LNCAP (cell line): ENCODE measurements at regions not wholly inside any gene's neighbourhood (a gene's known extent, or its start where the extent isn't known, plus 50 kb on each side); places are given as distances from the start of the nearest gene placed in this dataset.

Experiments used
- TF ChIP-seq, protein P1 (sequence below): fragments of 450-650 bp; IDR thresholded peaks from 2 replicates; pipeline ENCODE4 v1.5.1; 2017; ENCODE audit warnings: mild to moderate bottlenecking

DNA sequence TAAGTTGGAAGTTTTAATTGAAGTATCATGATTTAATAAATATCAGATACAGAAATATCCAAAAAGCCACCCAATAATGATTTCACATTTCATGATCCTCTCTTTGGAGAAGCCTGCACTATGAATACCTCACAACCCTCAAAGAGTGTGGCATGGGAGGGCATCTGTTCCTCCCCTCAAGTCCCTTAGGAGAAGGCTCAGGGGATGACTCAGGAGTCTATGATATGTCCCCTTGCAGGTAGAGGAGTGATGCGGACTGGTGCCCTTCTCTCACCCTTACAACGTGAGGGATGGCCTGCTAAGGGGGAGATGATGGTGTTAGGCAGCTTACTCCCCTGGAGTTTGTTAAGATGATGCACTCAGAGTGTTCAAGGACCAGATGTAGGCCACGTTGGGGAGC lies 303.3 kb upstream of the DUSP10 start:
- TF ChIP-seq, protein P1, sequence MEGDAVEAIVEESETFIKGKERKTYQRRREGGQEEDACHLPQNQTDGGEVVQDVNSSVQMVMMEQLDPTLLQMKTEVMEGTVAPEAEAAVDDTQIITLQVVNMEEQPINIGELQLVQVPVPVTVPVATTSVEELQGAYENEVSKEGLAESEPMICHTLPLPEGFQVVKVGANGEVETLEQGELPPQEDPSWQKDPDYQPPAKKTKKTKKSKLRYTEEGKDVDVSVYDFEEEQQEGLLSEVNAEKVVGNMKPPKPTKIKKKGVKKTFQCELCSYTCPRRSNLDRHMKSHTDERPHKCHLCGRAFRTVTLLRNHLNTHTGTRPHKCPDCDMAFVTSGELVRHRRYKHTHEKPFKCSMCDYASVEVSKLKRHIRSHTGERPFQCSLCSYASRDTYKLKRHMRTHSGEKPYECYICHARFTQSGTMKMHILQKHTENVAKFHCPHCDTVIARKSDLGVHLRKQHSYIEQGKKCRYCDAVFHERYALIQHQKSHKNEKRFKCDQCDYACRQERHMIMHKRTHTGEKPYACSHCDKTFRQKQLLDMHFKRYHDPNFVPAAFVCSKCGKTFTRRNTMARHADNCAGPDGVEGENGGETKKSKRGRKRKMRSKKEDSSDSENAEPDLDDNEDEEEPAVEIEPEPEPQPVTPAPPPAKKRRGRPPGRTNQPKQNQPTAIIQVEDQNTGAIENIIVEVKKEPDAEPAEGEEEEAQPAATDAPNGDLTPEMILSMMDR, result no peak

GRCh38 chr1:222043444-222044292 lies 301.8 kb upstream of the DUSP10 start:
- TF ChIP-seq, protein P1, result no peak

DNA sequence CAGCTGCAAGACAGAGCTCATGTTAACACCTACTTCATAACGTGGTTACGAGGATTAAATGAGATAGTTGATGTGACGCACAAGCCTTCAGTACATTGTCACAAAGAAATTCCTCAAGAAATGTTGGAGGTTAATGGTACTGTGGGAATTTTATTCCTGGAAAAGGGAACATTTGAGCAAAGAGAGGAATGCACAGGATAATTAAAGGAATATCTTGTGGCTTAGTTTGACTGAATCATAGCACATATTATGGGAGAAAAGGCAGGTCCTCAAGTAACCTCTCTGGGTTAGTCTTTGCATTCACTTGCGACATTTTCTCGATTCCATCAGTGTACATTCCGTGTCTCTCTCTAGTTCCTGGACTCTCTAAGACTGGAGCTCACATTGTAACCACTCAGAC lies 300.2 kb upstream of the DUSP10 start:
- TF ChIP-seq, protein P1, result no peak

DNA sequence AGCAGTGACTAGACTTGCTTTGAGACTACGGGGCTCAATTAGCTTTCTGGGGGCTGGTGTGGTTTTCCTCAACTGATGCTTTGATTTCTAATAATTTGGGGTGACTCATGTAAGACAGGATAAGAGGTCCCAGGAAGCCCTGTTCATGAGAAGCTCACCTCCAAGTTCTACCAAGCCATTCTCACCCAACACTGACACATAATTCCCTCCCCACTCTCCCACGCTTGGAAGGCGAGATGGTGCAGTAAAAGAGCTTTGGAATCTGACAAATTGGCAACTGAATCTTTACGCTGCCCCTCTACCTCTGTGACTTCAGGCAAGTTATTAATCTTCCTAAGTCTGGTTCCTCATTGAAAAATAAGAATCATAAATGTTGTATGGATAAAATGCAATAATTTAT lies 299.1 kb upstream of the DUSP10 start:
- TF ChIP-seq, protein P1, result no peak

DNA sequence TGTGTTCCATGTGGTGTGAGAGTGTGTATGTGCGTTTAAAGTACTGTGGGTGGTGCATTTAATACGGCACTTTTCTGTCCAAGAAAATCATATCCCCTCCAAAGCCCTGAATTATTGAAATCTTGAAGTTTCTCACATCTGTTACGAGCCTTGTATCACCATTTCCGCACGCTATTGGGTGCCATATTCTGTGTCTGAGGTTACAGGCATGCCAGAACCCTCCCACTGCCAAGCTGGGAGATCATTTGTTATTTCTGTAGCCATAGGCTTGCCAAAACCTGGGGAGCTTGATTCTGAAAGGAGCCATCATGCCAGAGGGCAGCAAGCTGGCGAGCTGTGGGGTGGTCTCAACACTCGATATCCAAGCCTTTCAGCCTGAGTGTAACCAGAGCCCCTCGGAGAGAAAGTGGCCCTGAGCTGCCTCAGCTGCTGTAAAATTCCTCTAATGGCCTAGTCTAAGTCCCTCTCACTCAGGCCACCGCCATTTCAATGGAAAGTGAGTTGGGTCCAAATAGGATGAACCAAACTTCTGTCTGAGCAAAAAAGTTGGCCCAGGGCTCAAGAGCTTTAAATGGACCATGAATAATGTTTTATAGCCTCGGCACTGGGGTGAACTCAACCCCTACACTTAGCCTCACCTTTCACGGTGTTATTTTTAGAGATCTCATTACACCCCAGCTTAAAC lies 298.4 kb upstream of the DUSP10 start:
- TF ChIP-seq, protein P1, result no peak

DNA sequence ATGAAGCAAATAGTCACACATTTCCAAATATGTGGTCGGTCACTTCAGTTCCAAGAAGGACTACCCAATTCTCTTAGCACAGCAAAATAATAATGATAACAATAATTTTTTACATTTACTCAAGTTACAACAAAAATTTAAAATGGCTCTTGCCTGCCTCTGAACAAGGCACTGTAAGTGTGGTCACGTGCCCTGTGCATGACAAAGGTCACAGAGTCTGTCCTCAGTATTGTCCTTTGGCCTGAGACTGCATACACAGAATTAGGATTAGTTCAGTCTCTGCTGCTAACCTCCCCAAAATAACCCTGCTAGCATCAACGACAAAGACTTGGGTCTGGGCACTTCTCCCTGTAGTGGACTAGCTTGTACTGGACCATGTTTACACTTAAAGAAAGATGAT lies 297.1 kb upstream of the DUSP10 start:
- TF ChIP-seq, protein P1, result no peak

DNA sequence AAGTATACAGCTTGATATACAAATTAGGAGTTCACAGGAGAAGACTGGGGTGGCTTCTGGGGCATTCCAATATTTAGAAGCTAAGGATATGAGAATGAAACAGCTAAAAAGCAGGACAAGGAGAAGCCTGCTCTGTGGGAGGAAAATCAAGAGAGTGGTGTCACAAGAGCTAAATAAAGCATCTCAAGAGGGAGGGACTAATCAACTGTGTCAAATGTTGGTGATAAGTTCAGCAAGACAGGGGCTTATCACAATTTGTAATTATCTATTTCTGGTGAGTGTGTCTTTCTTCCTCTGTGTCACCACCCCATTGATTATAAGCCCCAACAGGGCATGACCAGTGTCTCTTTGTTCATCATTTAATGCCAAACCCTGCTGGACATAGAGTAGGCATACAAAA lies 295.8 kb upstream of the DUSP10 start:
- TF ChIP-seq, protein P1, result no peak
